GM12873 (cell line): ENCODE measurements at regions not wholly inside any gene's neighbourhood (a gene's known extent, or its start where the extent isn't known, plus 50 kb on each side); places are given as distances from the start of the nearest gene placed in this dataset.

Experiments used
- CTCF ChIP-seq: IDR thresholded peaks from 2 replicates; pipeline ENCODE4 v1.5.1; 2012; ENCODE audit warnings: low read depth, mild to moderate bottlenecking, moderate library complexity, low read length, control low read depth; ENCODE audit not compliant: insufficient read depth; ENCODE audit errors: missing control alignments

DNA sequence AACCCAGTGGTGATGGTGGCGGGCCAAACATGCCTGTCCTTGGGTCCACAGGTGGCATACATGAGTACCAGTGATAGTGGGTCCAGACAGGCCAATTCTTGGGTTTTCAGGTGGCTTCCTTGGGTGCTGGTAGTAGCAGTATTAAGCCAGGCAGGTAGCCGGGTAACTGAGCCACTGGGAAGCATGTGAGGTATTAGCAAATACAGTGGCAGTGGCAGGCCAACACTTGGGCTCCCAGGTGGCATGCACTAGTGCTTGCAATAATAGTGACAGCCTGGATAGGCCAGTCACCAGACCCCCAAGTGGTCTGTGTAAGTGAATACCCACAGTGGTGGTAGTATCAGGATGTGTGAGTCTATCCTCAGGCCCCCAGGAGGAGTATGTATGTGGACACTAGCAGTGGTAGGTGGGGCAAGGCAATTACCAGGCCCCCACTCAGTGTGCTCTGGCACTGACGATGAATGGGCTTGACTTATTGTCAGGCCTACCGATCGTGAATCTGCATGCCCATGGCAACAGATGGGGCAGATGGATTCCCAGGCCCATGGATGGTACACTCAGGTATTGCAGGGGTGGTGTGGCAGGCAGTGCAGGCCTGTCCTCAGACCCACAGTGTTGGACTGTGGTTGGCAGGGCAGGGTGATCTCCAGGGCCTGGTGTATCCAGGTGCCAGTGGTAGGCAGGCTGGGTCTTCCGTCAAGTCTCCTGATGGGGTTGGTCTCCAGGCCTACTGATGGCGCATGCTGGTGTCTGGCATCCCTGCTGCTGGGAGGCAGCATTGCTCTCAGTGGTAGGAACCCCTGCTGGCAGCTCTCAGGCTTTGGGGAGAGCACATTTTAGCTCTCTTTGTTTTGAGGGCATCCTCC is 840.7 kb downstream of the FAM181B start:
- no peak for TF ChIP-seq CTCF

DNA sequence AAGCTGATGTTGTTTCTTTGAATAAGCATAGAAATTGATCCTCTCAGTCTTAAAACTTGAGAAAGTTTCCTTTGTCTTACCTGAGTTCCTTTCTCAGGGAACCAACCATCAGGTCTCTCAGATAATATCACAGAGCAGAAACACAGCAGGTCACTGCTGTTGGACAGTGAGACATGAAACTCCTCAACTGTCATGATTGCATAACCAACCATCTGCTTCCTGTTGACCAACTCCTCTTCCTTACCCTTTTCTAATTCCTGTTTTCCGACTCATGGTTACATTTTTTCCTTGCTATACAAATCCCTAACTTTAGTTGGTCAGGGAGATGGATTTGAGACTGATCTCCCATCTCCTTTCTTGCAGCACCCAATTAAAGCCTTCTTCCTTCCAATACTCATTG is 845.3 kb downstream of the FAM181B start:
- no peak for TF ChIP-seq CTCF

- TF ChIP-seq CTCF: no peak
Observed at GRCh38 chr11:81887671-81888070, 846.0 kb downstream of the FAM181B start.

- no peak for TF ChIP-seq CTCF
Observed at GRCh38 chr11:81886406-81887075, 847.1 kb downstream of the FAM181B start.

DNA sequence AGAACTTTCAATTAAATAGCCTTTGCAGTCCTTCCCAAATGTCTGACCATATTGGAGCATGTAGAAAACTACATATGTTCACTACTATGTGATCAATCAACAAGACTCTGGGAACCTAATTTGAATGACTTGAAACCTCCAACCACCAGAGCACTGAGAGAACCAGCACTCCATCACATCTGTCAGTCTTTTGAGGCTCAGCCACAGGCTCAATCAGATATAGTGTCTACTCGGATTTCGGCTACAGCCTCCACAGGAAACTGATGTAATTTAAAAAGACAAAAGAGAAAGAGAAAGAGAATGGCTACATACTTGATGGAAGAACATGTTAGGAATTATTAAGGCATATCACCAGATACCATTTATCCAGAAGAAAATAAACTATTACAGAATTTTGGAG is 859.0 kb downstream of the FAM181B start:
- TF ChIP-seq CTCF: no peak

GRCh38 chr11:81870815-81871214 is 862.8 kb downstream of the FAM181B start:
- no peak for TF ChIP-seq CTCF

- TF ChIP-seq CTCF: no peak
Observed at GRCh38 chr11:81870066-81870412, 863.6 kb downstream of the FAM181B start.
